B cell (primary cell): ENCODE measurements at regions not wholly inside any gene's neighbourhood (a gene's known extent, or its start where the extent isn't known, plus 50 kb on each side); places are given as distances from the start of the nearest gene placed in this dataset.

Experiments used
- CTCF ChIP-seq: fragments of 200-600 bp; IDR thresholded peaks from one replicate; pipeline ENCODE4 v1.8.0; 2022; ENCODE audit warnings: antibody characterized with exemption, mild to moderate bottlenecking
- EZH2 ChIP-seq: IDR thresholded peaks from 2 replicates; pipeline ENCODE4 v1.6.1; 2012; ENCODE audit warnings: borderline replicate concordance, low read depth, mild to moderate bottlenecking, moderate library complexity, low read length; ENCODE audit not compliant: insufficient read depth, poor library complexity, severe bottlenecking

GRCh38 chr6:95279616-95280015, 297.7 kb upstream of the MANEA start:
- no peak for TF ChIP-seq CTCF
- no peak for TF ChIP-seq EZH2
